CD8-positive, alpha-beta memory T cell (primary cell): ENCODE measurements at regions not wholly inside any gene's neighbourhood (a gene's known extent, or its start where the extent isn't known, plus 50 kb on each side); places are given as distances from the start of the nearest gene placed in this dataset.

Experiments used
- CTCF ChIA-PET: fragments of 350-600 bp; sonication (Branson Sonifier 250); formaldehyde crosslinking; loops from one replicate; lab custom pipeline; 2021; ENCODE audit warnings: antibody characterized with exemption; lab: Charles Lee
- POLR2A ChIA-PET: fragments of 350-600 bp; sonication (Branson Sonifier 250); formaldehyde crosslinking; loops from one replicate; lab custom pipeline; 2021; ENCODE audit warnings: antibody characterized with exemption; lab: Charles Lee
- DNase-seq, 5 donors: peaks; one replicate each; pipeline versions ENCODE4 v3.0.0 to v3.0.0-alpha.2; 2020 to 2022; ENCODE audit warnings: mixed read lengths in 1 of 5
- H3K27ac ChIP-seq: one replicate; pipeline ENCODE4 v1.7.0; 2013; ENCODE audit warnings: low read depth, mild to moderate bottlenecking, low read length, moderate library complexity
- H3K27me3 ChIP-seq: 2 replicates; pipeline ENCODE4 v1.7.0; 2013; ENCODE audit warnings: low read length, mild to moderate bottlenecking; ENCODE audit not compliant: insufficient read depth, poor library complexity, severe bottlenecking
- H3K36me3 ChIP-seq: 2 replicates; pipeline ENCODE4 v1.7.0; 2013; ENCODE audit warnings: mild to moderate bottlenecking, low read length, moderate library complexity; ENCODE audit not compliant: insufficient read depth
- H3K4me1 ChIP-seq: 2 replicates; pipeline ENCODE4 v1.7.0; 2013; ENCODE audit warnings: mild to moderate bottlenecking, low read length, moderate library complexity; ENCODE audit not compliant: insufficient read depth
- H3K4me3 ChIP-seq: 2 replicates; pipeline ENCODE4 v1.7.0; 2013; ENCODE audit warnings: mild to moderate bottlenecking, low read length
- H3K9me3 ChIP-seq: 2 replicates; pipeline ENCODE4 v1.7.0; 2013; ENCODE audit warnings: mild to moderate bottlenecking, low read length
- H3K27ac Mint-ChIP-seq, 8 donors: one replicate each; pipeline ENCODE4 v1.8.0; 2020 to 2021; ENCODE audit warnings: mixed read lengths in 8 of 8, mild to moderate bottlenecking in 6 of 8, inconsistent platforms in 3 of 8, moderate library complexity in 3 of 8
- H3K27me3 Mint-ChIP-seq, 2 donors: one replicate each; pipeline ENCODE4 v1.8.0; 2020 to 2021; ENCODE audit warnings: mixed read lengths in 2 of 2, mild to moderate bottlenecking in 1 of 2, moderate library complexity in 1 of 2
- H3K36me3 Mint-ChIP-seq, 3 donors: one replicate each; pipeline ENCODE4 v1.8.0; 2020 to 2021; ENCODE audit warnings: mixed read lengths in 3 of 3, inconsistent platforms in 1 of 3, mild to moderate bottlenecking in 1 of 3
- H3K4me1 Mint-ChIP-seq, 3 donors: one replicate each; pipeline ENCODE4 v1.8.0; 2020 to 2021; ENCODE audit warnings: mixed read lengths in 3 of 3, inconsistent platforms in 1 of 3, mild to moderate bottlenecking in 1 of 3
- H3K4me3 Mint-ChIP-seq, 7 donors: one replicate each; pipeline ENCODE4 v1.8.0; 2020 to 2021; ENCODE audit warnings: mixed read lengths in 7 of 7, mild to moderate bottlenecking in 6 of 7, moderate library complexity in 4 of 7, inconsistent platforms in 2 of 7
- H3K9me3 Mint-ChIP-seq, 5 donors: one replicate each; pipeline ENCODE4 v1.8.0; 2020 to 2022; ENCODE audit warnings: mixed read lengths in 5 of 5, mild to moderate bottlenecking in 3 of 5, moderate library complexity in 2 of 5, inconsistent platforms in 1 of 5

DNA sequence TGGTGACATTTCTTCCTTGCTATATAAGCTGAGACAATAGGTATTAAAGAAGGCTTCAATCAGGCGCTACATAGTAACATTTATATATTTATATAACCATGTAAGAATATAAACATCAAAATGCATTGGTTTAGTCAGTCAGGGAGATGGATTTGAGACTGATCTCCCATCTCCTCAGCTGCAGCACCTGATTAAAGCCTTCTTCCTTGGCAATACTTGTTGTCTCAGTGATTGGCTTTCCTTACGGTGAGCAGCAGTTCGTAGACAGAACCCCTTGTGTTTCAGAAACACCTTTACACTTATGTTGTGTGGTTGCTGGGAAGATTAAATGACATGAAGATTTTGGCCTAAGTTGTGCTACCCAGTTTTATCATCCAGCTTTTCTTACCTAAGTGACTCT lies 323.3 kb upstream of the DUSP10 start:
- no peak for DNase-seq
- no peak overlapping the region for H3K4me3 Mint-ChIP-seq
- no peaks in the 10 kb centered on the region for H3K27me3 ChIP-seq
- no peaks in the 10 kb centered on the region for H3K36me3 ChIP-seq
- ChIA-PET CTCF (no interaction called here), POLR2A (no interaction called here)
- H3K36me3 Mint-ChIP-seq = peaks cover 0 to 8% (median 0%) of the 10 kb centered on the region in 3 donors
- H3K4me3 ChIP-seq = no peak overlapping the region
- no peaks in the 10 kb centered on the region for H3K4me1 Mint-ChIP-seq
- H3K9me3 Mint-ChIP-seq = peaks cover 4 to 15% (median 7%) of the 10 kb centered on the region in 5 donors
- H3K27ac Mint-ChIP-seq = no peak overlapping the region
- H3K4me1 ChIP-seq = no peaks in the 10 kb centered on the region
- no peaks in the 10 kb centered on the region for H3K9me3 ChIP-seq
- H3K27me3 Mint-ChIP-seq = peaks cover 3 to 5% of the 10 kb centered on the region in 2 donors
- no peak overlapping the region for H3K27ac ChIP-seq

DNA sequence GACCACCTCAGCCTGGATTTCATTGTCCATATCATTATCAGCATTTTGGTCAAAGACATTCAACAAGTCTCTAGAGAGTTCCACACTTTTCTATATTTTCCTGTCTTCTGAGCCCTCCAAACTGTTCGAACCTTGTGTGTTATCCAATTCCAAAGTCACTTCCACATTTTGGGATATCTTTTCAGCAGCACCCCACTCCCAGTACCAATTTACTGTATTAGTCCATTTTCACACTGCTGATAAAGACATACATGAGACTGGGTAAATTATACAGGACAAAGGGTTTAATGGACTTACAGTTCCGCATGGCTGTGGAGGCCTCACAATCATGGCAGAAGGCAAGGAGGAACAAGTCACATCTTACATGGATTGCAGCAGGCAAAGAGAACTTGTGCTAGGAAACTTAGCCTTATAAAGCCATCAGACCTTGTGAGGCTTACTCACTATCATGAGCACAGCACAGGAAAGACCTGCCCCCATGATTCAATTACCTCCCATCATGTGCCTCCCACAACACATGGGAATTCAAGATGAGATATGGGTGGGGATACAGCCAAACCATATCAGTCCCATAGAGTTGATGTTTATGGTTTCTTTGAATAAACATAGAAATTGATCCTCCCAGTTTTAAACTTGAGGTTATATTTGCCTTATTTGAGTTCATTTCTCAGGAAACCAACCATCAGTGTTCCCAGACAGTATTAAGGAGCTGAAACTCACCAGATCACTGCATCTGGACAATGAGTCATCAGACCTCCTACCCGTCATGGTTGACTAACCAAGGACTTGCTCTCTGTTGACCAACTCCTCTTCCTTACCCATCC lies 322.7 kb upstream of the DUSP10 start:
- Histone ChIP-seq H3K36me3 (no peaks in the 10 kb centered on the region), H3K27ac (no peak overlapping the region), H3K4me1 (no peaks in the 10 kb centered on the region), H3K9me3 (no peaks in the 10 kb centered on the region), H3K4me3 (no peak overlapping the region), H3K27me3 (no peaks in the 10 kb centered on the region)
- ChIA-PET POLR2A (no interaction called here), CTCF (no interaction called here)
- Mint-ChIP-seq H3K27me3 (peaks cover 3 to 5% of the 10 kb centered on the region in 2 donors), H3K4me1 (no peaks in the 10 kb centered on the region), H3K27ac (no peak overlapping the region), H3K4me3 (no peak overlapping the region), H3K9me3 (peaks cover 4 to 15% (median 7%) of the 10 kb centered on the region in 5 donors), H3K36me3 (peaks cover 0 to 8% (median 0%) of the 10 kb centered on the region in 3 donors)
- no peak for DNase-seq

DNA sequence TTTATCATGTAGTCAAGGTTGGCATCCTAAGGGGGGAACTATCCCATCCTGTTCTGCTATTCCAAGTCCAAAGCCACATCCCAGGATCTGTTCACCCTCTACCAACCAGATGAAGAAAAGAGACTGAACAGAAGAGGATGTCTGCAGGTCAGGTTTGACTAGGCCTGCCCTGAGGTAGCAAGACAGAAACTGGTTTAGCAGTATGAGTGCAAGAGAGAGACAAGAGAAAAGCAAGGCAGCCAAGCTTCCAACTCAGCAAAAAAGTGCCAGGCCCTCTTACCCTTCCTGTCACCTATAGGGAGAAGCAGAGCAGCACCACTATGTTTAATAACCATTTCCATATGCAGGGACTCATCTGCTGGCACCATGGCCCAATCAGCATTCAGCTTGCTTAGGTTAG lies 320.8 kb upstream of the DUSP10 start:
- DNase-seq = no peak
- no peaks in the 10 kb centered on the region for H3K4me1 ChIP-seq
- H3K27ac Mint-ChIP-seq = no peak overlapping the region
- no peak overlapping the region for H3K4me3 Mint-ChIP-seq
- peaks cover 4 to 15% (median 7%) of the 10 kb centered on the region in 5 donors for H3K9me3 Mint-ChIP-seq
- no peak overlapping the region for H3K4me3 ChIP-seq
- H3K27me3 ChIP-seq = no peaks in the 10 kb centered on the region
- H3K27ac ChIP-seq = no peak overlapping the region
- POLR2A ChIA-PET = no interaction called here
- no peaks in the 10 kb centered on the region for H3K36me3 ChIP-seq
- H3K36me3 Mint-ChIP-seq = peaks cover 0 to 8% (median 0%) of the 10 kb centered on the region in 3 donors
- no peaks in the 10 kb centered on the region for H3K4me1 Mint-ChIP-seq
- H3K27me3 Mint-ChIP-seq = peaks cover 2 to 3% of the 10 kb centered on the region in 2 donors
- no peaks in the 10 kb centered on the region for H3K9me3 ChIP-seq
- CTCF ChIA-PET = no interaction called here

DNA sequence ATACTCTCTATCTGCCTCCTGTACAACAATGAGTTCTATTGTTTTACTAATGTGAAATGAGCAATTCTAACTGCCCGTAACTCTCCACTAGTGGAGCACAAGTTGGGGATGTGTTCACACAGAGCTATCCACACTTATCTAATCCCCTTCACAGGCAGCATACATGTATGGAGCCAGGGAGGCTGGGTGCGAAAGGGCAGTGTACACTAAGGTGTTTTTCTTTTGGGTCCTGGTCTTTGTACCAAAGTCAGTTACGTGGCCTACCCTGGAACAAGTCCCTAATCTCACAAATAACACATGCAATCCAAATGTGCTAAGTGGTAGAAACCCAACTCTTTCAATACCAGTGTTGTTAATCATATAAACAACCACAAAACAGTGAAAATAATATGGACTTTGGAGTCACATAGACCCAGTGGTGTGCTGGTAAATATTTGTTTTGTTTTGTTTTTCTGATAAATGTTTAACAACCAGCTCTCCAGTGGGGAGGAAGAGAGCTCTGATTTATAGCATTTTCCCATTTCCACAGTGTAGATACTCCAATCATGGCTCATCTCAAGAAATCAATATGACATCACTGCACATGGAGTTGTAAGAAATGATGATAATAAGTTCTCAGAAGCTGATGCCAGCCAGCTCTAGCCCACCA lies 319.9 kb upstream of the DUSP10 start:
- ChIA-PET POLR2A (no interaction called here), CTCF (no interaction called here)
- H3K27ac ChIP-seq = no peak overlapping the region
- no peak overlapping the region for H3K4me3 Mint-ChIP-seq
- no peak for DNase-seq
- H3K36me3 ChIP-seq = no peaks in the 10 kb centered on the region
- peaks cover 4 to 15% (median 7%) of the 10 kb centered on the region in 5 donors for H3K9me3 Mint-ChIP-seq
- H3K27me3 ChIP-seq = no peaks in the 10 kb centered on the region
- H3K4me1 Mint-ChIP-seq = no peaks in the 10 kb centered on the region
- peaks cover 0 to 1% of the 10 kb centered on the region in 2 donors for H3K27me3 Mint-ChIP-seq
- H3K4me1 ChIP-seq = no peaks in the 10 kb centered on the region
- H3K9me3 ChIP-seq = no peaks in the 10 kb centered on the region
- H3K27ac Mint-ChIP-seq = no peak overlapping the region
- H3K36me3 Mint-ChIP-seq = peaks cover 0 to 8% (median 0%) of the 10 kb centered on the region in 3 donors
- no peak overlapping the region for H3K4me3 ChIP-seq

DNA sequence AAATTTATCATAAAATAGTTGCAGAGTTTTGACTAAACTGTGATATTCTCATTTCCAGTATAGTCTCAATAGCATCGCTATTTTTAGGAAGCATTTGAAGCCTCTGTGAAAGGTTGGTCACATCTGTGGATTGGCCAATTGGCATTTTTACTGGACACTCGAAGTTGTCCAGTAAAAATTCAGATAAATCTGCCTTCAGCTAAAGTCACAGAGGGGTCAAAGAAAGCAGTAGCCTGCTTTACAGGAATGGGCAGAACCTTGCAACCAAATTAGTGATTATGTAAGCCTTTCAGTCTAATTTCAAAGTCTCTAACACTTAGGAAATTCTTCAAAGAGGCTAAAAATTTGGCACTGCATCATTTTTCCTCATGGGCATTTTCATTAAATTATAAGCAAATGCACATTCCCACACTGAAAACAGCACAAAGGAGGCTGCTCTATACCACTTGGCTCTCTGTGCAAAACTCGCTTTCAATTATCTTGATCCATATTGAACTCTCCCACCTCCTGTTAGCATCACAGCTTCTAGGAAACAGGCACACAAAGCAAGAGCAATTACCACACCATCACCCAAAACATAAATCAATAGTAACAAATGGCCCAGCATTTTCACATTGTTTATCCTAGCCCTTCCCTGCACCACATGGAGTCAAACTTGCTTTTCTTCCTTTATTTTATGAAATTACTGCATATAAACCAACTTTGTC lies 318.5 kb upstream of the DUSP10 start:
- peaks cover under 1 to 11% (median 5%) of the 10 kb centered on the region in 5 donors for H3K9me3 Mint-ChIP-seq
- Histone ChIP-seq H3K9me3 (no peaks in the 10 kb centered on the region), H3K27ac (no peak overlapping the region), H3K27me3 (no peaks in the 10 kb centered on the region), H3K4me1 (no peaks in the 10 kb centered on the region), H3K36me3 (no peaks in the 10 kb centered on the region), H3K4me3 (no peak overlapping the region)
- H3K27me3 Mint-ChIP-seq = peaks cover 0 to 1% of the 10 kb centered on the region in 2 donors
- no peak overlapping the region for H3K4me3 Mint-ChIP-seq
- H3K27ac Mint-ChIP-seq = peak overlapping the region in 1 of 8 donors; percentile 5
- H3K36me3 Mint-ChIP-seq = peaks cover 0 to 8% (median 0%) of the 10 kb centered on the region in 3 donors
- DNase-seq = no peak
- ChIA-PET CTCF (no interaction called here), POLR2A (no interaction called here)
- H3K4me1 Mint-ChIP-seq = no peaks in the 10 kb centered on the region

DNA sequence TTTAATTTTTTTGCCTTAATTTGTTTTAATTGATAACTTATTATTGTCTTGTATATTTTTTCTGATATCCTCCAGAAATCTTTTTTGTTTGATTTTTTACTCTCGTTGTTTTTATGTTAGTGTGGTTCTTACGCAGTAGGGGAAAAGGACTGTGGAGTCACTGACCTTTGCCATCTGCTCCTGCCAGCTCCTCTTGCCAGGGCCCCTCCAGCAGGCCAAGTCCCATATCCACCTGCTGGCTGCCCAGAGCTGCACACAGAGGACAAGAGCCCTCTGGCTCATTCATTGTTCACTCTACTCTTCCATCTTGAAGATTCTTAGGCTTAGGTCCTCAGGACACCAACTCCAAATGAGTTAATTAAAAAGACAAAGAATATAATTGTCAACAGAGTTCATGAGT lies 316.4 kb upstream of the DUSP10 start:
- no peak for DNase-seq
- no peaks in the 10 kb centered on the region for H3K4me1 Mint-ChIP-seq
- H3K9me3 Mint-ChIP-seq = peaks cover 0 to 2% (median 0%) of the 10 kb centered on the region in 5 donors
- Histone ChIP-seq H3K36me3 (no peaks in the 10 kb centered on the region), H3K9me3 (no peaks in the 10 kb centered on the region), H3K27me3 (no peaks in the 10 kb centered on the region), H3K4me3 (no peak overlapping the region), H3K27ac (no peak overlapping the region), H3K4me1 (no peaks in the 10 kb centered on the region)
- H3K27ac Mint-ChIP-seq = no peak overlapping the region
- H3K36me3 Mint-ChIP-seq = no peaks in the 10 kb centered on the region
- peaks cover 0 to 2% of the 10 kb centered on the region in 2 donors for H3K27me3 Mint-ChIP-seq
- ChIA-PET CTCF (no interaction called here), POLR2A (no interaction called here)
- no peak overlapping the region for H3K4me3 Mint-ChIP-seq

DNA sequence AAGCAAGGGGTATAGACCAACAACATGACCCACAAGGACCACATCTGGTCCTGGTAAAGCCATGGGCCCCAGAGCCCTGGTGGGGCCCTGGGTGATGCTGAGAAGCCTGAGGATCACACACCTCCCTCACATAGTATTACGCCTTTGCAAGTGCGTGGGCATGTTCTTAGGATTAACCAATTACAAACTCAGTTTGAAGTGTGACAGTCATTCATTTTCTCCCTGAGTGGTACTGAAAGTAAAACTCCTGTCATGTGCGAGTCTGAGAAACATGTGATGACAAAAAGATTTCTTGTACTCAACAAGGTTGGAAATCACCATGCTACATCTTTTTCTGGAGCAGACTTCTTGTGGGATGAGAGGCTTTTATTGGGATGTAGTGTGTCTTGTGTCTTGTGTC lies 315.3 kb upstream of the DUSP10 start:
- Histone ChIP-seq H3K27me3 (no peaks in the 10 kb centered on the region), H3K36me3 (no peaks in the 10 kb centered on the region), H3K4me1 (no peaks in the 10 kb centered on the region), H3K27ac (no peak overlapping the region), H3K9me3 (no peaks in the 10 kb centered on the region), H3K4me3 (no peak overlapping the region)
- Mint-ChIP-seq H3K27ac (no peak overlapping the region), H3K4me1 (no peaks in the 10 kb centered on the region), H3K4me3 (no peak overlapping the region), H3K27me3 (peaks cover 0 to 1% of the 10 kb centered on the region in 2 donors), H3K9me3 (no peaks in the 10 kb centered on the region), H3K36me3 (no peaks in the 10 kb centered on the region)
- DNase-seq = no peak
- POLR2A ChIA-PET = no interaction called here
- CTCF ChIA-PET = no interaction called here

DNA sequence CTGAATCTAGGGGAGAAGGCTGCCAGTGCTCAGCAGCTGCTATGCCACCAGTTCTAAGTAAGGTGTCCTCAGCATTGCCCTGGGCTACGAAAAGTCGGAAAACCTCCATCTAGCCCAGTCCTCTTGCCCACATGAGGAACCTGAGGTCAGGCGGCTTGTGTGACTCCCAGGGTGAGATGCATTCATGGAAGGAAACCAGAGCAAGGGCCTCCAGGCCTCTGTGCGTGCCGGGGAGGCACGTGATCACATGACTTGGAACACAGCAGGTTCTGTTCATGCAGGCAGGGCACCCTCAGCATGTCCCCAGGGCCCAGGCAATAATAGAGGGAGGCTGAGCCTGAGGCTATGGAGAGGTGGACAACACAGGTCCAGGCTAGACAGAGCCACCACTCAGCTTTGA lies 312.5 kb upstream of the DUSP10 start:
- Histone ChIP-seq H3K27me3 (no peaks in the 10 kb centered on the region), H3K4me3 (no peak overlapping the region), H3K27ac (no peak overlapping the region), H3K36me3 (no peaks in the 10 kb centered on the region), H3K4me1 (no peaks in the 10 kb centered on the region), H3K9me3 (no peaks in the 10 kb centered on the region)
- Mint-ChIP-seq H3K27ac (peak overlapping the region in 1 of 8 donors; percentile 52), H3K27me3 (peaks cover 0 to 1% of the 10 kb centered on the region in 2 donors), H3K4me1 (peaks cover 0 to 2% (median 0%) of the 10 kb centered on the region in 3 donors), H3K9me3 (no peaks in the 10 kb centered on the region), H3K36me3 (no peaks in the 10 kb centered on the region), H3K4me3 (no peak overlapping the region)
- DNase-seq = no peak
- ChIA-PET POLR2A (no interaction called here), CTCF (no interaction called here)
